ENCODE measurements at regions not wholly inside any gene's neighbourhood (a gene's known extent, or its start where the extent isn't known, plus 50 kb on each side); places are given as distances from the start of the nearest gene placed in this dataset.
"Not testable (repeated sequence)": the region's sequence is repeated elsewhere in the genome, so short reads cannot be mapped to it uniquely, and the experiment has no call there.

DNA sequence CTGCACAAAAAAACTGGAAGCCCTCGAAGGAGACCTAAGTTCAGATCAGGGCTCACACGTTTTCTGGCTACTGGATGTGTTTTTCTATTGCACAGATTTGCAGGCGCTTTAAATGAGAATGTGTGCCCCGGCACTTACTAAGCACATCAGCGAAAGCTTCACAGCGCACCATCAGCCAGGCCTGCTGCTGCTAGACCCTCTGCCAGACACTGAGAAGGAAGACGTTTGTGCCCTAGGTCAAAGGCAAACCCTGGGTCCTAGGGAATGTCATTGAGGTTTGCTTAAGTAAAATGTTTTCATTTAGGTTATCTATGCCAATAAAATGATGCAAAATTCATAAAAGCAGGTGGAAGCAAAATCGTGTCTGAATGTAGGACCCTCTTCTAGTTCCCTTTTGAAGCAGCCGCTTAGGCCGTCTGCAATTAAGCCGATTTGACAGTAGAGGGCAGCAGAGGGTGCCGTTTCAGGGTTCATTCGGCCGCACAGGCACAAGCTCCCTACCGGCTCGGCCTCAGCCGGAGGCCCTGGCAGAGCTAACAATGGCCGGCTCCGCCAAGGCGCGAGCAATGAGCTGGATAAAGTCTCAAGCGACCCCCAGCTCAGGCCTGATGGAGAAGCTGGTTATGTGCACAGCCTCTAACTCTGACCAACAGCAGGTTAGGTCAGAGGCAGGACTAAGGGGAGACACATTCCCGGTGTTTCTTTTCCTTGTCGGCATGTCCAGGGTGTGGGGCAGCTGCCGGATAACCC lies 107.2 kb upstream of the FOXA2 start:
- Histone ChIP-seq H3K4me1 (ENCODE audit: control insufficient read depth, insufficient read depth, low read length) (peaks cover 3% of the 10 kb centered on the region; the same call in 1 of the 2 replicates), H3K9ac (ENCODE audit: low read length) (no peak overlapping the region), H3K27ac (ENCODE audit: low read depth, low read length) (no peak overlapping the region), H3K27me3 (ENCODE audit: control insufficient read depth, insufficient read depth, low read length) (peaks cover 13% of the 10 kb centered on the region), H3K36me3 (ENCODE audit: control insufficient read depth, insufficient read depth, low read length) (no peaks in the 10 kb centered on the region), H3K9me3 (ENCODE audit: control insufficient read depth, insufficient read depth, low read depth, low read length) (peaks cover 4% of the 10 kb centered on the region; the same call in 1 of the 2 replicates), H3K4me3 (ENCODE audit: low read depth, low read length) (no peak overlapping the region)

DNA sequence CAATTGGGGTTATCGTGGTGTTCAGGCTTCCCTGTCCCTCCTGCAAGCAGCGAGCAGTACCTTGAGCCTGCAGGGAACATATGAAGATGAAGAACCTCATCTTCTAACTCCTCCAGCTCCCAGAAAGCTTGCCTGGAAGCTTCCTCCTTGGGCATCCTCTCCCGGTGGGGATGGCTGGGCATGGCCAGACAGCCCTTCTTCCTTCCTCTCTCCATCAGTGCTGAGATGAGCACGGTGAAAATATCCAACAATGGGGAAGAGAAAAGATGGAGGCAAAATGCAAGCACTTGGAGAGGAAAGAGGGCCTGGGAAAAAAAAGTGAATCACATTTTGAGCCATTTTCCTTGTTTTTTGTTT lies 107.7 kb upstream of the FOXA2 start:
- Histone ChIP-seq H3K4me1 (ENCODE audit: control insufficient read depth, insufficient read depth, low read length) (peaks cover 3% of the 10 kb centered on the region; the same call in 1 of the 2 replicates), H3K4me3 (ENCODE audit: low read depth, low read length) (no peak overlapping the region), H3K9ac (ENCODE audit: low read length) (no peak overlapping the region), H3K27ac (ENCODE audit: low read depth, low read length) (no peak overlapping the region), H3K27me3 (ENCODE audit: control insufficient read depth, insufficient read depth, low read length) (peaks cover 16% of the 10 kb centered on the region), H3K9me3 (ENCODE audit: control insufficient read depth, insufficient read depth, low read depth, low read length) (peaks cover 4% of the 10 kb centered on the region; the same call in 1 of the 2 replicates), H3K36me3 (ENCODE audit: control insufficient read depth, insufficient read depth, low read length) (no peaks in the 10 kb centered on the region)

DNA sequence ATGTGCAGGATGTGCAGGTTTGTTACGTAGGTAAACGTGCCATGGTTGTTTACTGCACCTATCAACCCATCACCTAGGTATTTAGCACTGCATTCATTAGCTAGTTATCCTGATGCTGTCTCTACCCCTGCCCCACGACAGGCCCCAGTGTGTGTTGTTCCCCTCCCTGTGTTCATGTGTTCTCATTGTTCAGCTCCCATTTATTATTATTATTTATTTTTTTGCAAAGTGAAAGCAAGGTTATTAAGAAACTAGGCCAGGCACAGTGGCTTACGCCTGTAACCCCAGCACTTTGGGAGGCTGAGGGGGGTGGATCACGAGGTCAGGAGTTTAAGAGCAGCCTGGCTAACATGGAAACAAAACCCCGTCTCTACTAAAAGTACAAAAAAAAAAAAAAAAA lies 108.2 kb upstream of the FOXA2 start:
- not testable (repeated sequence) for H3K9me3 ChIP-seq (ENCODE audit: control insufficient read depth, insufficient read depth, low read depth, low read length); H3K4me3 ChIP-seq (ENCODE audit: low read depth, low read length); H3K27ac ChIP-seq (ENCODE audit: low read depth, low read length); H3K36me3 ChIP-seq (ENCODE audit: control insufficient read depth, insufficient read depth, low read length); H3K9ac ChIP-seq (ENCODE audit: low read length); H3K4me1 ChIP-seq (ENCODE audit: control insufficient read depth, insufficient read depth, low read length)
- H3K27me3 ChIP-seq (ENCODE audit: control insufficient read depth, insufficient read depth, low read length) = peaks cover 21% of the 10 kb centered on the region

DNA sequence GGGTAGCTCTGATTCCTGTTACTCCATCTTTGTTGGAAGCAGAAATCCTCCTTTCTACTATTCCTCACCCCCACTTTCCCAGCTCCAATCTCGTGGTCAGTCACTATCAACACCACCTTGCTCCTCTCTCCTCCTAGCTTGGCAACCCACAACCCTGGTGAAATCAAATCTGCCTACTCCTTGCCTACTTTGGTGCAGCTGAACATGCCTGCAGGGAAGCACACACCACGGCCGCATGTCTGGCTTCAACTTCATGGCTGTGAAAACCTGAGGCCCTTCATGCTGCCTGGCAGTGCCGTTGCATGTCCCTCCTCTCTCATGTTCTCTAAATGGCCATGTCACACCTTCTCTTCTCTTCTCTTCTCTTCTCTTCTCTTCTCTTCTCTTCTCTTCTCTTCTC lies 112.4 kb upstream of the FOXA2 start:
- Histone ChIP-seq H3K36me3 (ENCODE audit: control insufficient read depth, insufficient read depth, low read length) (no peaks in the 10 kb centered on the region), H3K9me3 (ENCODE audit: control insufficient read depth, insufficient read depth, low read depth, low read length) (peaks cover 3% of the 10 kb centered on the region), H3K9ac (ENCODE audit: low read length) (no peak overlapping the region), H3K4me1 (ENCODE audit: control insufficient read depth, insufficient read depth, low read length) (peaks cover 3% of the 10 kb centered on the region; the same call in 1 of the 2 replicates), H3K27ac (ENCODE audit: low read depth, low read length) (no peak overlapping the region), H3K27me3 (ENCODE audit: control insufficient read depth, insufficient read depth, low read length) (peaks cover 14% of the 10 kb centered on the region), H3K4me3 (ENCODE audit: low read depth, low read length) (no peak overlapping the region)

DNA sequence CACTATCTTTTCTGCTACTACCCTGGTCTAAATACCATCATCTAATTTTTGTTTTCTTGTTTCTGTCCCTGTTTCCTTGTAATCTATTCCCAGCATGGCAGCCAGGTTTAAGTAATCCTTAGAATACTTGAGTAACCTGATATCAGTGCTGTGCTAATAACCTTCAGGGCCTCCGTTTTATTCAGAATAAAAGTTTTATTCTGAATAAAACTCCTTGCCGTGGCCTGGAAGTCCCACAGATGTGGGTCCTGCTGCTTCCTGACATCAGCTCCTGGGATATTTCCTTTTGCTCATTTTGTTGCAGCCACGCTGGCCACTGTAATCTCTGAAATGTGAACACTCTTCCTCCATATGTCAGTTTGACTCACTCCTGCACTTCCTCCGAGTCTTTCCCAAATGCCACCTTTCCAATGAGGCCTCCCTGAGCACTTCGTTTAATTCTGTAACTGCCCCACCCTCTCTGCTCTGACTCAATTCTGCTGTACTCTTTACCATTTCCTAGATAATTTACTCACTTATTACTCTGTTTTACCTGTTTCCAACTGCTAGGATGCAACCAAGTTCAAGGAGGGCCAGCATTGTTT lies 114.0 kb upstream of the FOXA2 start:
- no peaks in the 10 kb centered on the region for H3K36me3 ChIP-seq (ENCODE audit: control insufficient read depth, insufficient read depth, low read length)
- H3K9me3 ChIP-seq (ENCODE audit: control insufficient read depth, insufficient read depth, low read depth, low read length) = peaks cover 3% of the 10 kb centered on the region
- H3K27me3 ChIP-seq (ENCODE audit: control insufficient read depth, insufficient read depth, low read length) = peaks cover 12% of the 10 kb centered on the region
- H3K4me1 ChIP-seq (ENCODE audit: control insufficient read depth, insufficient read depth, low read length) = no peaks in the 10 kb centered on the region
- H3K9ac ChIP-seq (ENCODE audit: low read length) = no peak overlapping the region
- H3K4me3 ChIP-seq (ENCODE audit: low read depth, low read length) = no peak overlapping the region
- no peak overlapping the region for H3K27ac ChIP-seq (ENCODE audit: low read depth, low read length)

DNA sequence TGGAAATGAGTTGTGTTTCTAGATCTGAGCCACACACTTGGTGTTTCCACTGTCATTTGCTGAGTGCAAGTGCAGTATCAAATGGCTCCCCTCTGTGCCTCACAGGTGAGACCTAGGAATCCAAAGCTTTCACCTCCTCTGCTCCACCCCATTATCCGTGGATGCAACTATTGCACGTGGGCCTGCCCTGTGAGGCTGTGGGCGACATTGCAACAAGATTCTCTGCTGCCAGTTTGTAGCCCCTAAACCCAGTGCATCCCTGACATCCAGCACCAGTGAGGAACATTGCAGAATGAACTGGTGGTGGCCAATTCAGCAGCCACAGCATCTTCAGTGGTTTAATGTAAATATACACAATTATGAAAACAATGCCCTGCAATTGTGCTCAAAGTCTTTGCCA lies 115.0 kb upstream of the FOXA2 start:
- Histone ChIP-seq H3K36me3 (ENCODE audit: control insufficient read depth, insufficient read depth, low read length) (no peaks in the 10 kb centered on the region), H3K9ac (ENCODE audit: low read length) (no peak overlapping the region), H3K4me1 (ENCODE audit: control insufficient read depth, insufficient read depth, low read length) (no peaks in the 10 kb centered on the region), H3K9me3 (ENCODE audit: control insufficient read depth, insufficient read depth, low read depth, low read length) (peaks cover 3% of the 10 kb centered on the region), H3K27me3 (ENCODE audit: control insufficient read depth, insufficient read depth, low read length) (peaks cover 12% of the 10 kb centered on the region), H3K4me3 (ENCODE audit: low read depth, low read length) (no peak overlapping the region), H3K27ac (ENCODE audit: low read depth, low read length) (no peak overlapping the region)

DNA sequence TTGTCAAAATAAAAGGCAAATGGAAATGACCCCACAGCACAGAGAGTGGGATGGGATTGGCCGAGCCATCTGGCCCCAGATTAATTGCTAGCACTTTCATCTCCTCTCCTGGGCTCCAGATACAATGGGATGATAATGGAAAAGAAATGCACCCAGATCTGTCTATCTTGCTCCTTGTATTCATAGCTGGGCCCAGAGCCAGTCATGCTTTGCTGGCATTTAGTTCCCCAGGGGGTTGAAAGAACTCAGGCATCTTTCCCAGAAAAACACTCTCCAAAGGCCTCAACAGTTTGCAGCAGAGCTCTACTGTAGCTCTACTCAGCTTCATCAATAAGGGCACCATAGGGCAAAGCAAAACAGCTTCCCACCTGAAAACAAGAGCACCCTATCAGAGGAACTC lies 116.0 kb upstream of the FOXA2 start:
- Histone ChIP-seq H3K36me3 (ENCODE audit: control insufficient read depth, insufficient read depth, low read length) (no peaks in the 10 kb centered on the region), H3K9me3 (ENCODE audit: control insufficient read depth, insufficient read depth, low read depth, low read length) (peaks cover 3% of the 10 kb centered on the region), H3K9ac (ENCODE audit: low read length) (no peak overlapping the region), H3K4me1 (ENCODE audit: control insufficient read depth, insufficient read depth, low read length) (no peaks in the 10 kb centered on the region), H3K27me3 (ENCODE audit: control insufficient read depth, insufficient read depth, low read length) (peaks cover 12% of the 10 kb centered on the region), H3K4me3 (ENCODE audit: low read depth, low read length) (no peak overlapping the region), H3K27ac (ENCODE audit: low read depth, low read length) (no peak overlapping the region)

DNA sequence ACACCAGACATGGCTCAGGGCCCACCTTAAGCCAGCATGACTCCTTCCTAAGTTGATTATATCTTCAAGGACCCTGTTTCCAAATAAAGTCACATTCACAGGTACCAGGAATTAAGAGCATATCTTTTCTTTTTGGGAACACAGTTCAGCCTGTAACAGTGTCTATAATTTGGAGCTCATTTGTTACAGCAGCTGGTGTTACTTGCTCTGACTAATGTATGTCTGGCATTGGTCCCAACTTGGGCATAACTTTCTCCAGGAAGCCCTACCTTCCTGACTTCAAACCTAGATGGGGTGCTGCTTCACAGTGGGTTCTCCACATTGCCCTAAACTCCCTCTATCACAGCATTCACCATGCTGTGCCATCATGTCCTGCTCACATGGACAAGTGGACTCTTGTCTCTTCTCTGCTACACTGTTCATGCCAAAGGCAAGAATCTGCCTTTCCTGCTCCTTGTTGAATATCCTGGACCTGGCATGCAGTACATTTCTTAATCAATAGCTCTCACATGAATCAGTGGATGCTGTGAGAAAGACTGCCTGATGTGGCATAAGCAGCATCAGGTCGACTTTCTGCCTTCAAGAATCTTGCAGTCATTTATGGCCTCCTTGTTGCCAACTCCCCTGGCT lies 117.4 kb upstream of the FOXA2 start:
- Histone ChIP-seq H3K27ac (ENCODE audit: low read depth, low read length) (no peak overlapping the region), H3K4me3 (ENCODE audit: low read depth, low read length) (no peak overlapping the region)

DNA sequence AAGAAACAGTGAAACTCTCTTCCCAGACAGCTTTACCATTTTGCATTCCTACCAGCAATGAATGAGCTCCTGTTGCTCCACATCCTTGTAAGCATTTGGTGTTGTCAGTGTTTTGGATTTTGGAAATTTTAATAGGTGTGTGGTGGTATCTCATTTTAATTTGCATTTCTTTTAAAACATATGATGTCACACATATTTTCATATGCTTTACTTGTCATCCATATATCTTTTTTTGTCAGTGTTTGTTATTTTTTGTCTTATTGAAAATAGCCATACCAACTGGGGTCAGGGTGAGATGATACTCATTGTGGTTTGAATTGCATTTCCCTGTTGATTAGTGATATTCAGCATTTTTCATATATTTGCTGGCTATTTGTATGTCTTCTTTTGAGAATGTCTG lies 119.5 kb upstream of the FOXA2 start:
- no peak overlapping the region for H3K4me3 ChIP-seq (ENCODE audit: low read depth, low read length)
- peaks cover 3% of the 10 kb centered on the region for H3K9me3 ChIP-seq (ENCODE audit: control insufficient read depth, insufficient read depth, low read depth, low read length)
- H3K27me3 ChIP-seq (ENCODE audit: control insufficient read depth, insufficient read depth, low read length) = peaks cover 3% of the 10 kb centered on the region
- H3K27ac ChIP-seq (ENCODE audit: low read depth, low read length) = no peak overlapping the region
- no peaks in the 10 kb centered on the region for H3K4me1 ChIP-seq (ENCODE audit: control insufficient read depth, insufficient read depth, low read length)
- H3K9ac ChIP-seq (ENCODE audit: low read length) = no peak overlapping the region
- H3K36me3 ChIP-seq (ENCODE audit: control insufficient read depth, insufficient read depth, low read length) = no peaks in the 10 kb centered on the region

More for the DNA sequence above, 117.4 kb upstream of the FOXA2 start:
- no peaks in the 10 kb centered on the region for H3K4me1 ChIP-seq (ENCODE audit: control insufficient read depth, insufficient read depth, low read length)
- peaks cover 8% of the 10 kb centered on the region for H3K27me3 ChIP-seq (ENCODE audit: control insufficient read depth, insufficient read depth, low read length)
- no peak overlapping the region for H3K9ac ChIP-seq (ENCODE audit: low read length)
- H3K9me3 ChIP-seq (ENCODE audit: control insufficient read depth, insufficient read depth, low read depth, low read length) = peaks cover 3% of the 10 kb centered on the region
- no peaks in the 10 kb centered on the region for H3K36me3 ChIP-seq (ENCODE audit: control insufficient read depth, insufficient read depth, low read length)

DNA sequence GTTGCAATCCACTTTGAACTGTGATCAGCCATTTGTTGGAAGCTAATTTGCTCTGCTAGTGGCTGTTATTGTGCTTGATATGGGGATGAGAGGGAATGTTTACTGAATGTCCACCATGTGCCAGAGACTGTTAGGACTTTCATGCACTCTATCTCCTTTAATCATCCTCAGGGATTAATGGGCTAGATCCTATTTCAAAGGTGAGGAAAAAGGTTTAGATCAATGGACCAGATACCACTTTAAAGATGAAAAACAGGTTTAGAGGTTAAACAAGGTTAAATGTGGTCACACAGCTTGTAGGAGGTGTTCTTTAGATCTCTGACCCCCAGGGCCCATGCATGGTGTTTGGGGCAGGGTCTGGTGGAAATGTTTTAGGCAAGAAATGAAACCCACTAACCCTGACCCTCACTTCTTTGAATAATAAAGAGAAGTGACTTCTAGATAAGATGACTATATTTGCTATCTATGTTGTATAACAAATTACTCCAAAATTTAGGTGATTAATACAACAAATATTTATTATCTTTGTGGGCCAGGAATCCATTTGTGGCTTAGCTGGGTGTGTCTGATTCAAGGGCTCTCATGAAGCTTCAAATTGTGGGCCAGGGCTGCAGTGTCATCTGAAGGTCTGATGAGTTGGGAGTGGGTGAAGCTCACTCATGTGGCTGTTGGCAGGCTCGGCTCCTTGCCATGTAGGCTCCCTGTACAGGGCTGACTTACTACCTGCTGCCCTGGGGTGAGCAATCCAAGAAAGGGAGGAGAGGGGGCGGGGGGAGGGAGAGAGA lies 127.8 kb upstream of the FOXA2 start:
- Histone ChIP-seq H3K4me3 (ENCODE audit: low read depth, low read length) (no peak overlapping the region), H3K36me3 (ENCODE audit: control insufficient read depth, insufficient read depth, low read length) (no peaks in the 10 kb centered on the region), H3K9ac (ENCODE audit: low read length) (no peak overlapping the region), H3K4me1 (ENCODE audit: control insufficient read depth, insufficient read depth, low read length) (no peaks in the 10 kb centered on the region), H3K9me3 (ENCODE audit: control insufficient read depth, insufficient read depth, low read depth, low read length) (no peaks in the 10 kb centered on the region), H3K27me3 (ENCODE audit: control insufficient read depth, insufficient read depth, low read length) (no peaks in the 10 kb centered on the region), H3K27ac (ENCODE audit: low read depth, low read length) (no peak overlapping the region)

Measured in HUES6 (cell line).